Body of pancreas (tissue), 4 donors: ENCODE measurements at regions not wholly inside any gene's neighbourhood (a gene's known extent, or its start where the extent isn't known, plus 50 kb on each side); places are given as distances from the start of the nearest gene placed in this dataset.

Experiments
- ATAC-seq: fragments of 150-250 bp; one replicate; pipeline ENCODE4 v1.9.1; 2016
- DNase-seq, 4 donors: peaks; one replicate each; pipeline ENCODE4 v3.0.0-alpha.2; 2019
- H3K27ac ChIP-seq, 4 donors: fragments of 200-600 bp; sonication (generic); 1 replicate in 3 of 4; 2 replicates in 1 of 4; pipeline versions ENCODE4 v1.5.1 to v1.6.1; 2016 to 2019; ENCODE audit warnings: mild to moderate bottlenecking in 1 of 4, mixed read lengths in 1 of 4, moderate library complexity in 1 of 4
- H3K27me3 ChIP-seq, 2 donors: fragments of 200-600 bp; sonication (generic); one replicate each; pipeline ENCODE4 v1.6.0; 2016; ENCODE audit warnings: mild to moderate bottlenecking in 1 of 2
- H3K36me3 ChIP-seq, 2 donors: fragments of 200-600 bp; sonication (generic); replicated peaks in 1 of 2; 2 replicates each; pipeline ENCODE4 v1.5.1; 2016; ENCODE audit warnings: low read depth in 2 of 2; ENCODE audit not compliant: insufficient read depth in 1 of 2
- H3K4me1 ChIP-seq: fragments of 200-600 bp; sonication (generic); one replicate; pipeline ENCODE4 v1.6.0; 2016
- H3K4me3 ChIP-seq, 2 donors: fragments of 200-600 bp; sonication (generic); 1 replicate in 1 of 2; 2 replicates in 1 of 2; pipeline ENCODE4 v1.5.1; 2016 to 2019
- H3K9me3 ChIP-seq, 3 donors: fragments of 200-600 bp; sonication (generic); 1 replicate in 2 of 3; 2 replicates in 1 of 3; pipeline ENCODE4 v1.5.1; 2016
- POLR2A ChIP-seq, 3 donors: fragments of 450-650 bp; IDR thresholded peaks; one replicate each; pipeline ENCODE4 v1.6.1; 2016; ENCODE audit warnings: antibody characterized with exemption in 3 of 3, mild to moderate bottlenecking in 2 of 3
- WGBS, 2 donors: methylation state at CpG; one replicate each; pipeline ENCODE4 v1.1.5; 2017; 5-methylcytosine and 5-hydroxymethylcytosine counted together
- intact Hi-C: fragments of 100-400 bp; cut with DNase I; formaldehyde crosslinking; loops from one replicate; pipeline ENCODE4 v1.15.1; 2023
- TF ChIP-seq, protein P1 (sequence below), 7 experiments: fragments of 450-650 bp in 4 of 7; fragments of 200-600 bp in 3 of 7; sonication (generic) in 3 of 7; IDR thresholded peaks; one replicate each; pipeline ENCODE4 v1.5.1; 2016 to 2019; ENCODE audit warnings: antibody characterized with exemption in 7 of 7

GRCh38 chr22:49241174-49241851, 586.4 kb downstream of the BRD1 start:
- Histone ChIP-seq H3K4me1 (no peaks in the 10 kb centered on the region), H3K27me3 (no peaks in the 10 kb centered on the region), H3K36me3 (no peaks in the 10 kb centered on the region), H3K9me3 (no peaks in the 10 kb centered on the region), H3K27ac (no peak overlapping the region), H3K4me3 (no peak overlapping the region)
- 67 to 71% methylated on average over 31 of the region's 31 CpGs for WGBS, 2 donors
- TF ChIP-seq, protein P1, sequence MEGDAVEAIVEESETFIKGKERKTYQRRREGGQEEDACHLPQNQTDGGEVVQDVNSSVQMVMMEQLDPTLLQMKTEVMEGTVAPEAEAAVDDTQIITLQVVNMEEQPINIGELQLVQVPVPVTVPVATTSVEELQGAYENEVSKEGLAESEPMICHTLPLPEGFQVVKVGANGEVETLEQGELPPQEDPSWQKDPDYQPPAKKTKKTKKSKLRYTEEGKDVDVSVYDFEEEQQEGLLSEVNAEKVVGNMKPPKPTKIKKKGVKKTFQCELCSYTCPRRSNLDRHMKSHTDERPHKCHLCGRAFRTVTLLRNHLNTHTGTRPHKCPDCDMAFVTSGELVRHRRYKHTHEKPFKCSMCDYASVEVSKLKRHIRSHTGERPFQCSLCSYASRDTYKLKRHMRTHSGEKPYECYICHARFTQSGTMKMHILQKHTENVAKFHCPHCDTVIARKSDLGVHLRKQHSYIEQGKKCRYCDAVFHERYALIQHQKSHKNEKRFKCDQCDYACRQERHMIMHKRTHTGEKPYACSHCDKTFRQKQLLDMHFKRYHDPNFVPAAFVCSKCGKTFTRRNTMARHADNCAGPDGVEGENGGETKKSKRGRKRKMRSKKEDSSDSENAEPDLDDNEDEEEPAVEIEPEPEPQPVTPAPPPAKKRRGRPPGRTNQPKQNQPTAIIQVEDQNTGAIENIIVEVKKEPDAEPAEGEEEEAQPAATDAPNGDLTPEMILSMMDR (IDR thresholded peaks at IDR 0.05) = no peak
- TF ChIP-seq POLR2A (IDR thresholded peaks at IDR 0.05) = no peak
- intact Hi-C loops = no loop called here
- ATAC-seq (no peak), DNase-seq (no peak)

DNA sequence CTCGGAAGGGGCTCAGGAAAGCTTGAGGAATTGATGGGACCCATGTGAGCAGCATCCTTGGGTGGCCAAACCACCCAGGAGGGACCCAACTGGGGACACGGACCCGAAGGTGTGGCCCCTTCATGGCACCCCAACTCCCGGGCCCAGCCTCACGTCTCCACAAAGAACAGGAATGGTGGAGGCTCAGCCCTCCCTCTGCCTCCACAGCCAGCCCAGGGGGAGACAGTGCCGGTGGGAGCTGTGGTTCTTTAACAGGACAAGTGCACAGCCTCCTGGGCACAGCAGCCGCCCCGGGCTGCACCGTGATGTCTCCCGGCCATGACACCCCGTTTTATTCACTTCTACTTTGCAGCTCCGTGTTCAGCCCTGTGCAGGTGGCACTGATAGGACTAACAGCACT, 587.2 kb downstream of the BRD1 start:
- Histone ChIP-seq H3K27me3 (no peaks in the 10 kb centered on the region), H3K9me3 (no peaks in the 10 kb centered on the region), H3K4me3 (no peak overlapping the region), H3K27ac (no peak overlapping the region), H3K36me3 (no peaks in the 10 kb centered on the region), H3K4me1 (no peaks in the 10 kb centered on the region)
- intact Hi-C loops = no loop called here
- ATAC-seq (no peak), DNase-seq (no peak)
- TF ChIP-seq, protein P1 (IDR thresholded peaks at IDR 0.05) = no peak
- no peak for TF ChIP-seq POLR2A (IDR thresholded peaks at IDR 0.05)
- WGBS, 2 donors = 40 to 61% methylated on average over 2 to 12 of the region's 12 CpGs

GRCh38 chr22:49240016-49240380, 587.7 kb downstream of the BRD1 start:
- DNase-seq (no peak), ATAC-seq (no peak)
- Histone ChIP-seq H3K9me3 (no peaks in the 10 kb centered on the region), H3K4me1 (no peaks in the 10 kb centered on the region), H3K27me3 (no peaks in the 10 kb centered on the region), H3K36me3 (no peaks in the 10 kb centered on the region), H3K4me3 (no peak overlapping the region), H3K27ac (no peak overlapping the region)
- intact Hi-C loops = no loop called here
- TF ChIP-seq, protein P1 (IDR thresholded peaks at IDR 0.05) = no peak
- TF ChIP-seq POLR2A (IDR thresholded peaks at IDR 0.05) = no peak
- WGBS, 2 donors = 61 to 65% methylated on average over 8 to 9 of the region's 9 CpGs

DNA sequence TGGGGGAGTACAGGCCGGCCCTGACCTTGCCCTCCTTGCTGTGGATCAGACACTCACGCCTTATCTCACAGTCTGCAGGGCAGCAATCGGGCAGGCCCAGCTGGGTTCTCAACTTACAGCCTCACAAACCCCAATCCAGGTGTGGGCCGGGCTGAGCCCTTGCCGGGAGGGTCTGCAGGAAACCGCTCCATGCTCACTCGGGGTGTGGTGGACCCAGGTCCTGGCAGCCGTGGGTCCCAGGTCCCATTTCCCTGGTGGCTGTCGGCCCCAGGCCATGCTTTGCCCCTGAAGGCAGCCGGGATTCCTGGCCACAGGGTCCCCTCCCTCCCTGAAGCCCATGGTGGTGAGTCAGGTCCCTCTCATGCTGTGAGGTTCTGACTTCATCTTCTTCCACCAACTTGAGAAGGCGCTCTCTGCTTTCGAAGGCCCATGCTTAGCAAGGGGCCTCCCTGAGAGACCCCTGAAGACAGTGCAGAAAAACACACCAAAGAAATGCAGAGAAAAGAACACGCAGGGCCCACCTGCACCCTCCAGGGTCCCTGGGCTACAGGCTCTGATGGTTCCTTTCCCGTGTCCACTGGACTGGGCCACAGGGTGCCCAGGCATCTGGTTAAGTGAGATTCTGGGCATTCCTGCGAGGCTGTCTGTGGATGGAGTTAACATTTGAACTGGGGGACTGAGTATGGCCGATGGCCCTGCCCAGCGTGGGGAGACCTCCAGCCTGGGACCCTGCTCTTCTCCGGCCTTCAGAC, 588.2 kb downstream of the BRD1 start:
- H3K4me1 ChIP-seq = no peaks in the 10 kb centered on the region
- TF ChIP-seq POLR2A (IDR thresholded peaks at IDR 0.05) = no peak
- no peak overlapping the region for H3K27ac ChIP-seq
- 66 to 67% methylated on average over 8 to 18 of the region's 18 CpGs for WGBS, 2 donors
- no peaks in the 10 kb centered on the region for H3K9me3 ChIP-seq
- H3K36me3 ChIP-seq = no peaks in the 10 kb centered on the region
- no peak for ATAC-seq
- no peak overlapping the region for H3K4me3 ChIP-seq
- no peaks in the 10 kb centered on the region for H3K27me3 ChIP-seq
- intact Hi-C loops = no loop called here
- no peak for DNase-seq

DNA sequence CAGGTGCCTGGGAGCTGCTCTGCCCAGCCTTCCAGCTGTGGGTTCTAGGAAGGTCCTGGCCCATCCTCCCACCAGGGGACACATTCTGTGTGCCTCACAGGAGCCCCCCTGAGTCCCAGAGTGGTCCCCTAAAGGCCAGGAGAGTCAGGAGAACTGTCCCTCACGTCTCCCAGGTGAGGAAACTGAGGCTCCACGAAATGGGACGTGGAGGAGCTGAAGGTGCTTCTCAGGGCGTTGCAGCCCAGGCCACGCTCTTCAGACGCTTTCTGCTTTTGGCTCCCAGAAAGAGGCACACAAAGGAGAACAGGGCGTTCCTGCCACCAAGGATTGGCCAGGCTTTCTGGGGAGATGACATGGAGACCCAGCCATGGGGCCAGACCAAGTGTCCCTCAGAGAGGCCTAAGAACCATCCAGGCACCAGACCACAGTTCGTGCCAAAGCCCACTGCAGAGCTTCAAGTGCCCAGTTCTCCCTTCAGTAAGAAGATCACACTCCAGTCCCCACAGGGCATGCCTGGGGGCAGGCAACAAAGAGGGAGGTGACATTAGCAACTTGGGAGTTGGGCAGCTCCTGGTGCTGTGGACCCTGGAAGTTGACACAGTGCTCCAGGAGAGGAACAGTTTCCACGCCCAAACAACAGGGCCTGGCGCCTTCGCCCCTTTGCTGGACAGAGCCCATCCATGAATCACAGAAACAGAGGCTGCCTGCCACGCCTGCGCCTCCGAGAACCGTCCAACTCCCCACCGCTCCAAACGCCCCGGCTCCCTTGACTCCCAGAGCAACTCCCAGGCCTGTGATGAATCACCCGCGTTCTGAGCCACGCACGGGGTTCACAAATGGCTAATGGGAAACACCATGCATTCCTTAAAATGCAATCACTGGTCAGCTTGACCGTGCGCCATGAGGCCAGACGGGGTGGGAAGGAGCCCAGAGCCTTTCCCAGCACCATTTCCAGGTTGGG, 589.2 kb downstream of the BRD1 start:
- intact Hi-C loops = no loop called here
- H3K4me3 ChIP-seq = no peak overlapping the region

More for the DNA sequence above, 589.2 kb downstream of the BRD1 start:
- no peak for ATAC-seq
- no peak for DNase-seq
- no peak for TF ChIP-seq POLR2A (IDR thresholded peaks at IDR 0.05)
- TF ChIP-seq, protein P1 (IDR thresholded peaks at IDR 0.05) = no peak
- 72 to 74% methylated on average over 21 to 25 of the region's 25 CpGs for WGBS, 2 donors
- H3K27ac ChIP-seq = no peak overlapping the region
- H3K4me1 ChIP-seq = no peaks in the 10 kb centered on the region
- no peaks in the 10 kb centered on the region for H3K27me3 ChIP-seq
- H3K36me3 ChIP-seq = no peaks in the 10 kb centered on the region
- H3K9me3 ChIP-seq = no peaks in the 10 kb centered on the region
